ENCODE measurements at regions not wholly inside any gene's neighbourhood (a gene's known extent, or its start where the extent isn't known, plus 50 kb on each side); places are given as distances from the start of the nearest gene placed in this dataset.

- TF ChIP-seq CTCF (IDR thresholded peaks at IDR 0.05) (no peak), POLR2A (IDR thresholded peaks at IDR 0.05) (no peak)
- H3K36me3 ChIP-seq = no peaks in the 10 kb centered on the region
- WGBS (ENCODE audit: insufficient coverage, low coverage, low lambda C conversion rate, missing lambda C conversion rate) = 91% methylated on average over 4 of the region's 4 CpGs
Observed at GRCh38 chr19:5217171-5217570, 123.4 kb downstream of the PTPRS start.

GRCh38 chr19:5216141-5216847 is 124.3 kb downstream of the PTPRS start:
- Histone ChIP-seq H3K27ac (no peak overlapping the region), H3K27me3 (no peaks in the 10 kb centered on the region), H3K36me3 (peaks cover 0 to 3% (median 0%) of the 10 kb centered on the region in 4 donors), H3K9me3 (no peaks in the 10 kb centered on the region), H3K4me1 (no peaks in the 10 kb centered on the region), H3K4me3 (no peak overlapping the region)
- intact Hi-C loops (cut with DNase I) = no loop called here
- no peak for TF ChIP-seq CTCF (IDR thresholded peaks at IDR 0.05)
- TF ChIP-seq POLR2A (IDR thresholded peaks at IDR 0.05) = no peak
- no peak for DNase-seq
- 72% methylated on average over 6 of the region's 14 CpGs for WGBS (ENCODE audit: insufficient coverage, low coverage, low lambda C conversion rate, missing lambda C conversion rate)
- ATAC-seq = no peak

More at GRCh38 chr19:5217171-5217570, 123.4 kb downstream of the PTPRS start:
- Histone ChIP-seq H3K9me3 (no peaks in the 10 kb centered on the region), H3K4me3 (no peak overlapping the region), H3K27ac (no peak overlapping the region), H3K4me1 (no peaks in the 10 kb centered on the region), H3K27me3 (no peaks in the 10 kb centered on the region)
- ATAC-seq (no peak), DNase-seq (no peak)
- intact Hi-C loops (cut with DNase I) = no loop called here

GRCh38 chr19:5215431-5215830 is 125.2 kb downstream of the PTPRS start:
- intact Hi-C loops (cut with DNase I) = no loop called here
- ATAC-seq = no peak
- no peak overlapping the region for H3K4me3 ChIP-seq
- no peaks in the 10 kb centered on the region for H3K27me3 ChIP-seq
- TF ChIP-seq POLR2A (IDR thresholded peaks at IDR 0.05) = no peak
- no peak for TF ChIP-seq CTCF (IDR thresholded peaks at IDR 0.05)
- no peaks in the 10 kb centered on the region for H3K4me1 ChIP-seq
- 100% methylated on average over 1 of the region's 18 CpGs for WGBS (ENCODE audit: insufficient coverage, low coverage, low lambda C conversion rate, missing lambda C conversion rate)
- H3K9me3 ChIP-seq = no peaks in the 10 kb centered on the region
- no peak overlapping the region for H3K27ac ChIP-seq
- no peak for DNase-seq
- peaks cover 0 to 8% (median 0%) of the 10 kb centered on the region in 4 donors for H3K36me3 ChIP-seq

GRCh38 chr19:5214902-5215301 is 125.7 kb downstream of the PTPRS start:
- Histone ChIP-seq H3K4me3 (no peak overlapping the region), H3K36me3 (peaks cover 0 to 8% (median 0%) of the 10 kb centered on the region in 4 donors), H3K9me3 (no peaks in the 10 kb centered on the region), H3K4me1 (no peaks in the 10 kb centered on the region), H3K27ac (no peak overlapping the region), H3K27me3 (no peaks in the 10 kb centered on the region)
- TF ChIP-seq CTCF (IDR thresholded peaks at IDR 0.05) = no peak
- no peak for TF ChIP-seq POLR2A (IDR thresholded peaks at IDR 0.05)
- intact Hi-C loops (cut with DNase I) = no loop called here
- ATAC-seq = no peak
- no peak for DNase-seq
- WGBS (ENCODE audit: insufficient coverage, low coverage, low lambda C conversion rate, missing lambda C conversion rate) = 25% methylated on average over 2 of the region's 6 CpGs

All from right lobe of liver (tissue), 6 donors.